ENCODE measurements at regions not wholly inside any gene's neighbourhood (a gene's known extent, or its start where the extent isn't known, plus 50 kb on each side); places are given as distances from the start of the nearest gene placed in this dataset.

- Histone ChIP-seq H3K56ac (ENCODE audit: insufficient read length, low read depth, low read length) (no peak overlapping the region), H3K23me2 (ENCODE audit: insufficient read length, low read depth, low read length, poor library complexity, severe bottlenecking) (no peaks in the 10 kb centered on the region), H3K27ac (ENCODE audit: insufficient read length, low read depth, low read length) (no peak overlapping the region), H3K27me3 (ENCODE audit: insufficient read depth, low read length) (no peaks in the 10 kb centered on the region), H4K5ac (ENCODE audit: insufficient read length, low read depth, low read length) (no peak overlapping the region), H3K18ac (ENCODE audit: insufficient read length, low read depth, low read length) (no peak overlapping the region), H2BK5ac (ENCODE audit: insufficient read length, low read length) (no peak overlapping the region), H3K9me3 (ENCODE audit: control insufficient read depth, low read depth, low read length) (peaks cover 25% of the 10 kb centered on the region), H3K4me1 (ENCODE audit: insufficient read depth, low read length) (no peaks in the 10 kb centered on the region), H3K79me2 (ENCODE audit: insufficient read depth, low read length) (no peaks in the 10 kb centered on the region), H4K91ac (ENCODE audit: insufficient read length, low read depth, low read length) (no peak overlapping the region), H2BK12ac (ENCODE audit: insufficient read length, low read depth, low read length) (no peak overlapping the region), H4K8ac (replicated peaks; ENCODE audit: insufficient read length, low read depth, low read length) (no peak overlapping the region), H3K14ac (ENCODE audit: insufficient read depth, low read length) (no peak overlapping the region), H2BK20ac (ENCODE audit: low read depth, low read length, poor library complexity, severe bottlenecking) (no peak overlapping the region), H3K9ac (ENCODE audit: extremely low read depth, insufficient read length, low read length) (no peak overlapping the region), H2BK15ac (ENCODE audit: low read depth, low read length) (no peak overlapping the region), H2AFZ (ENCODE audit: low read length) (no peak overlapping the region), H2AK5ac (ENCODE audit: insufficient read length, low read length) (no peak overlapping the region), H3K23ac (ENCODE audit: insufficient read length, low read depth, low read length) (no peak overlapping the region), H4K20me1 (ENCODE audit: control insufficient read depth, insufficient read depth, insufficient read length) (no peaks in the 10 kb centered on the region), H3K4me2 (ENCODE audit: insufficient read depth, insufficient read length, low read length) (no peak overlapping the region), H2BK120ac (ENCODE audit: low read depth, low read length, poor library complexity, severe bottlenecking) (no peak overlapping the region), H3K4ac (ENCODE audit: low read depth, low read length) (no peak overlapping the region), H3K79me1 (ENCODE audit: insufficient read depth, low read depth, low read length, poor library complexity, severe bottlenecking) (no peaks in the 10 kb centered on the region), H3T11ph (ENCODE audit: low read length) (no peak overlapping the region)
- peaks cover 23 to 29% of the 10 kb centered on the region in 2 experiments for H3K9me3 Mint-ChIP-seq
- H3K4me1 Mint-ChIP-seq, result no peaks in the 10 kb centered on the region
- H3K27me3 Mint-ChIP-seq (ENCODE audit: low read depth), result peaks cover 4% of the 10 kb centered on the region; the same call in 1 of the 2 replicates
- no peak overlapping the region for H3K27ac Mint-ChIP-seq
- TF ChIP-seq CTCF (conservative IDR thresholded peaks at IDR 0.05), result no peak
- WGBS (ENCODE audit: extremely low coverage, insufficient read length, low lambda C conversion rate), result no CpG with 5 or more reads among the region's 1 CpG
- H3K36me3 Mint-ChIP-seq (ENCODE audit: insufficient read depth in 1 of 3, low read depth in 3 of 3), result peaks cover 12 to 22% (median 22%) of the 10 kb centered on the region in 3 experiments
- no peak overlapping the region for H3K4me3 Mint-ChIP-seq
- no peak for DNase-seq
Observed at GRCh38 chr4:89447543-89447942, 139.9 kb upstream of the GPRIN3 start.

All from H9 (cell line).